ENCODE measurements at regions not wholly inside any gene's neighbourhood (a gene's known extent, or its start where the extent isn't known, plus 50 kb on each side); places are given as distances from the start of the nearest gene placed in this dataset.

DNA sequence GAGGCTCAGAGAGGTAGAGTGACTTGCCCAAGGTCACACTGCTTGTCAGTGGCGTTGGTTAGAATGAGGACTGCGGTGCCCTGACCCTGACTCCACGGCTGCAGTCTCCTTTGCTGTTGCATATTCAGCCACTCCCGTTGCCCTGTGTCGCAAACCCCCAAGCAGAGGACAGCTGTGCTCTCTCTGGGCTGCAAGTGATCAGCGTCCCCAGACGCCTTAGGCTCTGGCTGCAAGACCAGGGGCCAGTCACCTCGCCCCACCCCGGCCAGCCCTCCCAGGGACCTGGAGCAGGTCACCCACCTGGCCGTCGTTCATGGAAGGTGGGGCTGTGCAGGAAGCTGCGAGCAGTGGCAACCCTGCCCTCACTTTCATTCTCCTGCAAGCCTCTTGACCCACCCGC is 51.7 kb upstream of the NANOS1 start:
- no peak for DNase-seq (ENCODE audit: low read depth in 1 of 2, low spot score in 1 of 2)
- H3K4me3 ChIP-seq (replicated peaks; ENCODE audit: insufficient read depth, low read length) = no peak overlapping the region
- H3K27ac ChIP-seq (replicated peaks) = no peak overlapping the region
- TF ChIP-seq SPI1 (IDR thresholded peaks at IDR 0.05; ENCODE audit: borderline replicate concordance, low read depth) (no peak), CTCF (IDR thresholded peaks at IDR 0.05; ENCODE audit: insufficient read depth, low read length) (no peak), POLR2AphosphoS5 (IDR thresholded peaks at IDR 0.05; ENCODE audit: low read depth) (no peak), GABPA (IDR thresholded peaks at IDR 0.05; ENCODE audit: low read depth) (no peak)
- TF ChIP-seq, protein P1, sequence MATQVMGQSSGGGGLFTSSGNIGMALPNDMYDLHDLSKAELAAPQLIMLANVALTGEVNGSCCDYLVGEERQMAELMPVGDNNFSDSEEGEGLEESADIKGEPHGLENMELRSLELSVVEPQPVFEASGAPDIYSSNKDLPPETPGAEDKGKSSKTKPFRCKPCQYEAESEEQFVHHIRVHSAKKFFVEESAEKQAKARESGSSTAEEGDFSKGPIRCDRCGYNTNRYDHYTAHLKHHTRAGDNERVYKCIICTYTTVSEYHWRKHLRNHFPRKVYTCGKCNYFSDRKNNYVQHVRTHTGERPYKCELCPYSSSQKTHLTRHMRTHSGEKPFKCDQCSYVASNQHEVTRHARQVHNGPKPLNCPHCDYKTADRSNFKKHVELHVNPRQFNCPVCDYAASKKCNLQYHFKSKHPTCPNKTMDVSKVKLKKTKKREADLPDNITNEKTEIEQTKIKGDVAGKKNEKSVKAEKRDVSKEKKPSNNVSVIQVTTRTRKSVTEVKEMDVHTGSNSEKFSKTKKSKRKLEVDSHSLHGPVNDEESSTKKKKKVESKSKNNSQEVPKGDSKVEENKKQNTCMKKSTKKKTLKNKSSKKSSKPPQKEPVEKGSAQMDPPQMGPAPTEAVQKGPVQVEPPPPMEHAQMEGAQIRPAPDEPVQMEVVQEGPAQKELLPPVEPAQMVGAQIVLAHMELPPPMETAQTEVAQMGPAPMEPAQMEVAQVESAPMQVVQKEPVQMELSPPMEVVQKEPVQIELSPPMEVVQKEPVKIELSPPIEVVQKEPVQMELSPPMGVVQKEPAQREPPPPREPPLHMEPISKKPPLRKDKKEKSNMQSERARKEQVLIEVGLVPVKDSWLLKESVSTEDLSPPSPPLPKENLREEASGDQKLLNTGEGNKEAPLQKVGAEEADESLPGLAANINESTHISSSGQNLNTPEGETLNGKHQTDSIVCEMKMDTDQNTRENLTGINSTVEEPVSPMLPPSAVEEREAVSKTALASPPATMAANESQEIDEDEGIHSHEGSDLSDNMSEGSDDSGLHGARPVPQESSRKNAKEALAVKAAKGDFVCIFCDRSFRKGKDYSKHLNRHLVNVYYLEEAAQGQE (IDR thresholded peaks at IDR 0.05; ENCODE audit: insufficient replicate concordance, low read depth) = no peak
- H3K27me3 ChIP-seq (ENCODE audit: insufficient read depth, poor library complexity, severe bottlenecking) = no peaks in the 10 kb centered on the region

DNA sequence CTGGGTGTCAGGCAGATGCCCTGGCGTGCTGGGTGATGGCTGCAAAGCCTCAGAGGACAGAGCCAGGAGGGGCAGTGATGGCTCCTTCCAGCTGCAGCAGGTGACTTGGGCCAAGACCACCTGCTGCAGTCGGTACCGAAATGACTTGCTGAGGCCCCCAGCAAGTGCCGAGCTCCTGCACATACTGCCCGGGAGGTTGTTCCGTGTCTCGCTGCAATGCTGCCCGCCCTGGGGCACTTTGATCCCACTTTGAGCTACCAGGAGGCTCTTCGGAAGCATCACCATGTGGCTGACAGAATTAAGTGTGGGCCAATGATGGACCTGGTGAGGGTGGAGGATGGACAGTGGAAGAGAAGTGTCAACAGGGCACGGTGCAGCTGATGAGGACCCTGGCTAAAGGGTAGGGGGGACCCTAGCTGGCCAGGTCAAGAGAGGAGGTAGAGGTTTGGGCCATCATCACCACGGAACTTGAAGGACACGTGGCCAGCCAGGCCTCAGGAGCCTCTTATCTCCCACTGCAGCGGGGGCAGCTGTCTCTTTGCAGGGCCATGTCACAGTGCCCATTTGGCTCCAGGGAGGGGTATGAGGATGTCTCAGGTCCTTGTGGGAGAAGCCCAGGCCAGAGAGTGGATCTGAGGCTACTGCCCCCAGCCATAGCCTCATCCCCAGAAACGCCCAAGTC is 51.1 kb upstream of the NANOS1 start:
- TF ChIP-seq CTCF (IDR thresholded peaks at IDR 0.05; ENCODE audit: insufficient read depth, low read length) (no peak), SPI1 (IDR thresholded peaks at IDR 0.05; ENCODE audit: borderline replicate concordance, low read depth) (no peak), POLR2AphosphoS5 (IDR thresholded peaks at IDR 0.05; ENCODE audit: low read depth) (no peak), GABPA (IDR thresholded peaks at IDR 0.05; ENCODE audit: low read depth) (no peak)
- TF ChIP-seq, protein P1 (IDR thresholded peaks at IDR 0.05; ENCODE audit: insufficient replicate concordance, low read depth) = no peak
- no peak for DNase-seq (ENCODE audit: low read depth in 1 of 2, low spot score in 1 of 2)
- H3K27ac ChIP-seq (replicated peaks) = no peak overlapping the region
- no peak overlapping the region for H3K4me3 ChIP-seq (replicated peaks; ENCODE audit: insufficient read depth, low read length)
- H3K27me3 ChIP-seq (ENCODE audit: insufficient read depth, poor library complexity, severe bottlenecking) = no peaks in the 10 kb centered on the region

GRCh38 chr10:118978998-118979350 is 50.5 kb upstream of the NANOS1 start:
- Histone ChIP-seq H3K27me3 (ENCODE audit: insufficient read depth, poor library complexity, severe bottlenecking) (no peaks in the 10 kb centered on the region), H3K27ac (replicated peaks) (no peak overlapping the region), H3K4me3 (replicated peaks; ENCODE audit: insufficient read depth, low read length) (no peak overlapping the region)
- no peak for TF ChIP-seq SPI1 (IDR thresholded peaks at IDR 0.05; ENCODE audit: borderline replicate concordance, low read depth)
- no peak for TF ChIP-seq POLR2AphosphoS5 (IDR thresholded peaks at IDR 0.05; ENCODE audit: low read depth)
- TF ChIP-seq GABPA (IDR thresholded peaks at IDR 0.05; ENCODE audit: low read depth) = no peak
- DNase-seq (ENCODE audit: low read depth in 1 of 2, low spot score in 1 of 2) = no peak

DNA sequence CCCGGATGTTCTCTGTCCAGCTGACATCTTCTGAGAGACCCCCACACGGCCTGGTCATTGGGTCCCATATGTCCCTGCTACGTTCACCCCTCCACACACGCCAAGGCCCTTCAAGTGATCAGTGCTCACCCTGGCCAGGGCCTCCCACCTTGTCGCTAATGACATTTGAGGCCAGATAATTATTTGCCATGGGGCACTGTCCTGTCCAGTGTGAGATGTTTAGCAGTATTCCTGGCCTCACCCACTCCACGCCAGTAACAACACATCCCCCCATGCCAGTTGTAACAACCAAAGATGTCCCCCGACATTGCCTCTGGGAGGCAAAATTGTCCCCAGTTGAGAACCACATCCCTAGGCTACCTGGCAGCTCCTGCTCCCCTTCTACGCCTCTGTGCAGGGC is 49.9 kb upstream of the NANOS1 start:
- H3K27me3 ChIP-seq (ENCODE audit: insufficient read depth, poor library complexity, severe bottlenecking) = no peaks in the 10 kb centered on the region
- DNase-seq (ENCODE audit: low read depth in 1 of 2, low spot score in 1 of 2) = no peak

More for the DNA sequence above, 49.9 kb upstream of the NANOS1 start:
- Histone ChIP-seq H3K4me3 (replicated peaks; ENCODE audit: insufficient read depth, low read length) (no peak overlapping the region), H3K27ac (replicated peaks) (no peak overlapping the region)
- TF ChIP-seq, protein P1 (IDR thresholded peaks at IDR 0.05; ENCODE audit: insufficient replicate concordance, low read depth) = no peak
- TF ChIP-seq POLR2AphosphoS5 (IDR thresholded peaks at IDR 0.05; ENCODE audit: low read depth) (no peak), GABPA (IDR thresholded peaks at IDR 0.05; ENCODE audit: low read depth) (no peak), CTCF (IDR thresholded peaks at IDR 0.05; ENCODE audit: insufficient read depth, low read length) (no peak), SPI1 (IDR thresholded peaks at IDR 0.05; ENCODE audit: borderline replicate concordance, low read depth) (no peak)
